GM23338 (cell line): ENCODE measurements at regions not wholly inside any gene's neighbourhood (a gene's known extent, or its start where the extent isn't known, plus 50 kb on each side); places are given as distances from the start of the nearest gene placed in this dataset.

Experiments
- ATAC-seq: fragments of 200-7000 bp; cut with Tn5 transposase; 3 replicates; pipeline ENCODE4 v1.9.1; 2020
- DNase-seq: peaks from one replicate; pipeline ENCODE4 v3.0.0-alpha.2; 2015; ENCODE audit warnings: low spot score
- H2AFZ ChIP-seq: fragments of 200-600 bp; sonication (generic); 2 replicates; pipeline ENCODE4 v1.8.0; 2016; ENCODE audit warnings: antibody characterized with exemption, mild to moderate bottlenecking, moderate library complexity
- H3F3A ChIP-seq: fragments of 200-600 bp; sonication (generic); replicated peaks from 2 replicates; pipeline ENCODE4 v1.8.0; 2017; ENCODE audit warnings: antibody characterized with exemption, mixed run types, low read depth
- H3K27ac ChIP-seq: fragments of 200-600 bp; sonication (generic); 2 replicates; pipeline ENCODE4 v1.6.1; 2016; ENCODE audit warnings: low read depth
- H3K27me3 ChIP-seq: fragments of 200-600 bp; sonication (generic); 2 replicates; pipeline ENCODE4 v1.8.0; 2016; ENCODE audit warnings: mild to moderate bottlenecking, mixed run types, moderate library complexity; ENCODE audit not compliant: insufficient read depth
- H3K36me3 ChIP-seq: fragments of 200-600 bp; sonication (generic); 2 replicates; pipeline ENCODE4 v1.8.0; 2016; ENCODE audit warnings: mild to moderate bottlenecking; ENCODE audit not compliant: insufficient read depth
- H3K4me1 ChIP-seq: fragments of 200-600 bp; sonication (generic); 2 replicates; pipeline ENCODE4 v1.8.0; 2016; ENCODE audit warnings: mild to moderate bottlenecking, moderate library complexity; ENCODE audit not compliant: insufficient read depth
- H3K4me2 ChIP-seq: fragments of 200-600 bp; sonication (generic); 2 replicates; pipeline ENCODE4 v1.7.1; 2017; ENCODE audit warnings: mixed run types
- H3K4me3 ChIP-seq: fragments of 200-600 bp; sonication (generic); 2 replicates; pipeline ENCODE4 v1.6.1; 2016; ENCODE audit warnings: mixed run types
- H3K79me2 ChIP-seq: fragments of 200-600 bp; sonication (generic); replicated peaks from 2 replicates; pipeline ENCODE4 v1.8.0; 2017; ENCODE audit warnings: mild to moderate bottlenecking; ENCODE audit not compliant: insufficient read depth
- H3K9me2 ChIP-seq: fragments of 200-600 bp; sonication (generic); 2 replicates; pipeline ENCODE4 v1.8.0; 2017; ENCODE audit not compliant: insufficient read depth
- H4K20me1 ChIP-seq: fragments of 200-600 bp; sonication (generic); replicated peaks from 2 replicates; pipeline ENCODE4 v1.8.0; 2017; ENCODE audit warnings: mild to moderate bottlenecking; ENCODE audit not compliant: insufficient read depth
- H3K27ac Mint-ChIP-seq: 2 replicates; pipeline ENCODE4 v1.8.0; 2020; ENCODE audit warnings: inconsistent platforms, mild to moderate bottlenecking, moderate library complexity, mixed read lengths
- H3K27me3 Mint-ChIP-seq: 3 replicates; pipeline ENCODE4 v1.8.0; 2022; ENCODE audit warnings: low read depth, mild to moderate bottlenecking, moderate library complexity, mixed read lengths, inconsistent platforms; ENCODE audit not compliant: insufficient read depth, poor library complexity
- H3K36me3 Mint-ChIP-seq: 3 replicates; pipeline ENCODE4 v1.8.0; 2021; ENCODE audit warnings: low read depth, mild to moderate bottlenecking, inconsistent platforms, moderate library complexity, mixed read lengths
- H3K4me1 Mint-ChIP-seq: 3 replicates; pipeline ENCODE4 v1.8.0; 2020; ENCODE audit warnings: mild to moderate bottlenecking, inconsistent platforms, mixed read lengths
- H3K4me3 Mint-ChIP-seq: 3 replicates; pipeline ENCODE4 v1.8.0; 2021; ENCODE audit warnings: moderate library complexity, mild to moderate bottlenecking, inconsistent platforms, mixed read lengths
- H3K9me3 Mint-ChIP-seq: 3 replicates; pipeline ENCODE4 v1.8.0; 2020; ENCODE audit warnings: moderate library complexity, mild to moderate bottlenecking, inconsistent platforms, mixed read lengths
- CREB1 ChIP-seq: fragments of 250-450 bp; sonication (Bioruptor Pico); IDR thresholded peaks from 2 replicates; pipeline ENCODE4 v1.5.0; 2020; ENCODE audit warnings: low read depth, mild to moderate bottlenecking, moderate library complexity
- EZH2phosphoT487 ChIP-seq: fragments of 200-600 bp; sonication (generic); IDR thresholded peaks from one replicate; pipeline ENCODE4 v1.8.1; 2018; ENCODE audit warnings: antibody characterized with exemption; ENCODE audit not compliant: unreplicated experiment
- ZNF331 ChIP-seq: fragments of 250-450 bp; sonication (Bioruptor Pico); IDR thresholded peaks from 2 replicates; pipeline ENCODE4 v1.5.0; 2020; ENCODE audit warnings: low read depth, mild to moderate bottlenecking, moderate library complexity
- ZNF462 ChIP-seq: fragments of 250-450 bp; sonication (Bioruptor Pico); IDR thresholded peaks from 2 replicates; pipeline ENCODE4 v1.5.0; 2020; ENCODE audit warnings: mild to moderate bottlenecking, moderate library complexity

GRCh38 chr9:82583524-82583923 is 479.4 kb downstream of the RASEF start (continued):
- TF ChIP-seq ZNF462: no peak

GRCh38 chr9:82584349-82584863 is 478.5 kb downstream of the RASEF start:
- no peaks in the 10 kb centered on the region for H3K79me2 ChIP-seq
- H3K27ac Mint-ChIP-seq: no peak overlapping the region
- H2AFZ ChIP-seq: peak overlapping the region; percentile 47; the same call in 1 of the 2 replicates
- H3K27me3 Mint-ChIP-seq: peaks cover 4% of the 10 kb centered on the region
- no peaks in the 10 kb centered on the region; the same call in none of the 2 replicates for H3K9me2 ChIP-seq
- peaks cover 5% of the 10 kb centered on the region; the same call in 2 of the 3 replicates for H3K4me1 Mint-ChIP-seq
- no peak overlapping the region for H3K4me3 ChIP-seq
- H3K36me3 Mint-ChIP-seq: no peaks in the 10 kb centered on the region; the same call in 2 of the 3 replicates
- ATAC-seq (no peak), DNase-seq (no peak)
- no peak overlapping the region for H3K27ac ChIP-seq
- no peaks in the 10 kb centered on the region for H3F3A ChIP-seq
- H4K20me1 ChIP-seq: no peaks in the 10 kb centered on the region
- H3K4me2 ChIP-seq: no peak overlapping the region
- peaks cover 1% of the 10 kb centered on the region; the same call in 2 of the 3 replicates for H3K9me3 Mint-ChIP-seq
- H3K27me3 ChIP-seq: no peaks in the 10 kb centered on the region
- H3K36me3 ChIP-seq: no peaks in the 10 kb centered on the region
- TF ChIP-seq EZH2phosphoT487 (no peak), ZNF331 (CRISPR knock-in tag) (no peak), CREB1 (no peak), ZNF462 (no peak)
- no peaks in the 10 kb centered on the region for H3K4me1 ChIP-seq
- H3K4me3 Mint-ChIP-seq: no peak overlapping the region
